Urothelium cell line (cell line): ENCODE measurements at regions not wholly inside any gene's neighbourhood (a gene's known extent, or its start where the extent isn't known, plus 50 kb on each side); places are given as distances from the start of the nearest gene placed in this dataset.
"Not testable (repeated sequence)": the region's sequence is repeated elsewhere in the genome, so short reads cannot be mapped to it uniquely, and the experiment has no call there.

ENCODE experiments used
- DNase-seq: peaks from one replicate; pipeline ENCODE4 v3.0.0; 2011; ENCODE audit warnings: low spot score, mixed read lengths
- FAIRE-seq: peaks from 2 replicates; lab custom pipeline; 2011; peaks lifted over from hg19 to GRCh38; lab: Jason Lieb, UNC

- DNase-seq (no peak), FAIRE-seq (no peak)
Observed at GRCh38 chr14:101634202-101634849, 73.0 kb downstream of the DIO3 start.

GRCh38 chr14:101634850-101635748 is 73.8 kb downstream of the DIO3 start:
- FAIRE-seq: no peak

GRCh38 chr14:101635749-101636560 is 74.7 kb downstream of the DIO3 start:
- FAIRE-seq (no peak), DNase-seq (no peak)

More at GRCh38 chr14:101634850-101635748, 73.8 kb downstream of the DIO3 start:
- DNase-seq: no peak

- DNase-seq: no peak
- FAIRE-seq: no peak
Observed at GRCh38 chr14:101639241-101639833, 78.0 kb downstream of the DIO3 start.

- FAIRE-seq: no peak
Observed at GRCh38 chr14:101643651-101644050, 82.4 kb downstream of the DIO3 start.

GRCh38 chr14:101654051-101654450 is 92.8 kb downstream of the DIO3 start:
- DNase-seq: no peak
- FAIRE-seq: no peak

More at GRCh38 chr14:101643651-101644050, 82.4 kb downstream of the DIO3 start:
- no peak for DNase-seq

- FAIRE-seq: no peak
- DNase-seq: no peak
Observed at GRCh38 chr14:101657372-101657771, 96.1 kb downstream of the DIO3 start.

GRCh38 chr14:101665478-101666078 is 95.9 kb upstream of the PPP2R5C start:
- FAIRE-seq (no peak), DNase-seq (peak; percentile 61)

GRCh38 chr14:101666264-101666663 is 95.2 kb upstream of the PPP2R5C start:
- DNase-seq (no peak), FAIRE-seq (no peak)

GRCh38 chr14:101669629-101670028 is 91.9 kb upstream of the PPP2R5C start:
- DNase-seq: no peak
- no peak for FAIRE-seq

- FAIRE-seq: no peak
- DNase-seq: no peak
Observed at GRCh38 chr14:101673873-101674272, 87.6 kb upstream of the PPP2R5C start.

- not testable (repeated sequence) for FAIRE-seq, DNase-seq
Observed at GRCh38 chr14:101675835-101676234, 85.7 kb upstream of the PPP2R5C start.

- DNase-seq, FAIRE-seq: not testable (repeated sequence)
Observed at GRCh38 chr14:101677912-101678327, 83.6 kb upstream of the PPP2R5C start.

GRCh38 chr14:101681795-101682194 is 79.7 kb upstream of the PPP2R5C start:
- DNase-seq: no peak
- no peak for FAIRE-seq

GRCh38 chr14:101683365-101683764 is 78.1 kb upstream of the PPP2R5C start:
- DNase-seq (no peak), FAIRE-seq (peak; percentile 96)

GRCh38 chr14:101687756-101688546 is 73.6 kb upstream of the PPP2R5C start:
- DNase-seq (no peak), FAIRE-seq (no peak)

- DNase-seq: no peak
- FAIRE-seq: no peak
Observed at GRCh38 chr14:101689039-101689501, 72.4 kb upstream of the PPP2R5C start.

GRCh38 chr14:101689966-101690365 is 71.5 kb upstream of the PPP2R5C start:
- not testable (repeated sequence) for DNase-seq

GRCh38 chr14:101695659-101696058 is 65.8 kb upstream of the PPP2R5C start:
- DNase-seq: no peak
- FAIRE-seq: no peak

More at GRCh38 chr14:101689966-101690365, 71.5 kb upstream of the PPP2R5C start:
- FAIRE-seq: not testable (repeated sequence)
